Spleen (tissue), 11 donors: ENCODE measurements at regions not wholly inside any gene's neighbourhood (a gene's known extent, or its start where the extent isn't known, plus 50 kb on each side); places are given as distances from the start of the nearest gene placed in this dataset.
"Not testable (repeated sequence)": the region's sequence is repeated elsewhere in the genome, so short reads cannot be mapped to it uniquely, and the experiment has no call there.

ENCODE experiments used
- DNase-seq: peaks from one replicate; pipeline ENCODE4 v3.0.0-alpha.2; 2020
- H3K27ac ChIP-seq, 8 donors: fragments of 200-600 bp; sonication (generic) in 7 of 8; 1 replicate in 4 of 8; 2 replicates in 4 of 8; pipeline versions ENCODE4 v1.5.0 to v1.8.0; 2016 to 2021; ENCODE audit warnings: inconsistent platforms in 4 of 8, mild to moderate bottlenecking in 4 of 8, moderate library complexity in 1 of 8
- H3K27me3 ChIP-seq, 7 donors: fragments of 200-600 bp; sonication (generic) in 6 of 7; replicated peaks in 1 of 7; 1 replicate in 4 of 7; 2 replicates in 3 of 7; pipeline versions ENCODE4 v1.5.0 to v1.8.0; 2016 to 2021; ENCODE audit warnings: inconsistent platforms in 3 of 7, mild to moderate bottlenecking in 1 of 7
- H3K36me3 ChIP-seq, 6 donors: fragments of 200-600 bp; sonication (generic) in 5 of 6; 1 replicate in 4 of 6; 2 replicates in 2 of 6; pipeline versions ENCODE4 v1.5.0 to v1.8.0; 2016 to 2021; ENCODE audit warnings: inconsistent platforms in 2 of 6
- H3K4me1 ChIP-seq, 6 donors: fragments of 200-600 bp; sonication (generic) in 5 of 6; 1 replicate in 3 of 6; 2 replicates in 3 of 6; pipeline versions ENCODE4 v1.5.0 to v1.8.0; 2016 to 2021; ENCODE audit warnings: inconsistent platforms in 3 of 6
- H3K4me3 ChIP-seq, 8 donors: fragments of 200-600 bp; sonication (generic) in 7 of 8; 1 replicate in 4 of 8; 2 replicates in 4 of 8; pipeline versions ENCODE4 v1.5.0 to v1.8.0; 2016 to 2021; ENCODE audit warnings: inconsistent platforms in 4 of 8, mild to moderate bottlenecking in 4 of 8, moderate library complexity in 2 of 8
- H3K9me3 ChIP-seq, 8 donors: fragments of 200-600 bp; sonication (generic) in 7 of 8; 1 replicate in 4 of 8; 2 replicates in 4 of 8; pipeline versions ENCODE4 v1.5.0 to v1.8.0; 2016 to 2021; ENCODE audit warnings: inconsistent platforms in 4 of 8
- CTCF ChIP-seq, 11 experiments: fragments of 200-600 bp in 7 of 11; fragments of 450-650 bp in 4 of 11; sonication (generic) in 4 of 11; IDR thresholded peaks in 8 of 11; conservative IDR thresholded peaks in 3 of 11; 1 replicate in 7 of 11; 2 replicates in 4 of 11; pipeline versions ENCODE4 v1.4.0 to v1.8.0; 2016 to 2021; ENCODE audit warnings: antibody characterized with exemption in 11 of 11, inconsistent platforms in 4 of 11, mild to moderate bottlenecking in 1 of 11
- POLR2A ChIP-seq, 3 donors: fragments of 450-650 bp; IDR thresholded peaks; one replicate each; pipeline ENCODE4 v1.5.1; 2017; ENCODE audit warnings: antibody characterized with exemption in 3 of 3, mild to moderate bottlenecking in 1 of 3
- POLR2AphosphoS5 ChIP-seq, 3 donors: sonication (generic); formaldehyde crosslinking; IDR thresholded peaks; one replicate each; pipeline ENCODE4 v1.5.1; 2017; ENCODE audit warnings: antibody characterized with exemption in 3 of 3
- WGBS, 5 donors: extraction: QIAGEN DNeasy Blood & Tissue Kit in 3 of 5; methylation state at CpG; one replicate each; pipeline versions ENCODE4 v1.1.5 to v1.1.7; 2013 to 2018; 5-methylcytosine and 5-hydroxymethylcytosine counted together
- intact Hi-C: fragments of 100-400 bp; cut with DNase I; formaldehyde crosslinking; loops from one replicate; pipeline ENCODE4 v1.15.0; 2023; ENCODE audit warnings: low total_unique reads
- donor health status: healthy with polysubstance abuse.
- donor health status: DM: no; HTN: no; CAD: no; lungs with moderate emphysema.
- donor health status: DM: no; HTN: no; CAD: no.
- donor health status: Bipolar disorder and iron deficiency.
- donor health status: healthy.
- donor health status: DM: no; HTN: no; CAD: no.
- donor health status: DM: yes; HTN: yes; CAD: no.

- WGBS, 5 donors: 64 to 80% (median 74%) methylated on average over 6 of the region's 6 CpGs
- H3K36me3 ChIP-seq: no peaks in the 10 kb centered on the region
- intact Hi-C loops: no loop called here
These were observed 145.5 kb upstream of the SYNPR start for GRCh38 chr3:63132461-63133250.

GRCh38 chr3:63135367-63135766 is 142.7 kb upstream of the SYNPR start:
- Histone ChIP-seq H3K4me3 (no peak overlapping the region), H3K36me3 (no peaks in the 10 kb centered on the region), H3K27ac (no peak overlapping the region), H3K4me1 (no peaks in the 10 kb centered on the region), H3K9me3 (peaks cover 0 to 5% (median 0%) of the 10 kb centered on the region in 8 donors), H3K27me3 (no peaks in the 10 kb centered on the region)
- intact Hi-C loops: no loop called here
- TF ChIP-seq POLR2AphosphoS5 (IDR thresholded peaks at IDR 0.05): no peak
- no peak for TF ChIP-seq CTCF (IDR thresholded peaks at IDR 0.05 in 8 of 11, conservative IDR thresholded peaks at IDR 0.05 in 3 of 11)
- TF ChIP-seq POLR2A (IDR thresholded peaks at IDR 0.05): no peak
- DNase-seq: no peak

More at GRCh38 chr3:63132461-63133250, 145.5 kb upstream of the SYNPR start:
- no peaks in the 10 kb centered on the region for H3K27me3 ChIP-seq
- no peak overlapping the region for H3K27ac ChIP-seq
- no peak for TF ChIP-seq CTCF (IDR thresholded peaks at IDR 0.05 in 8 of 11, conservative IDR thresholded peaks at IDR 0.05 in 3 of 11)
- H3K4me1 ChIP-seq: no peaks in the 10 kb centered on the region
- no peak for DNase-seq
- H3K9me3 ChIP-seq: peaks cover 0 to 5% (median 0%) of the 10 kb centered on the region in 8 donors
- H3K4me3 ChIP-seq: no peak overlapping the region

GRCh38 chr3:63136249-63136648 is 141.9 kb upstream of the SYNPR start:
- H3K4me1 ChIP-seq, H3K27ac ChIP-seq, H3K27me3 ChIP-seq, intact Hi-C loops, H3K36me3 ChIP-seq, H3K4me3 ChIP-seq, H3K9me3 ChIP-seq, DNase-seq: not testable (repeated sequence)
- WGBS, 5 donors: 92 to 94% (median 93%) methylated on average over 14 to 23 of the region's 26 CpGs

GRCh38 chr3:63142681-63143080 is 135.4 kb upstream of the SYNPR start:
- WGBS, 5 donors: 46 to 56% (median 53%) methylated on average over 2 of the region's 2 CpGs
- no peaks in the 10 kb centered on the region for H3K36me3 ChIP-seq
- no peaks in the 10 kb centered on the region for H3K4me1 ChIP-seq
- TF ChIP-seq POLR2AphosphoS5 (IDR thresholded peaks at IDR 0.05) (no peak), CTCF (IDR thresholded peaks at IDR 0.05 in 8 of 11, conservative IDR thresholded peaks at IDR 0.05 in 3 of 11) (no peak), POLR2A (IDR thresholded peaks at IDR 0.05) (no peak)
- no peak overlapping the region for H3K4me3 ChIP-seq
- intact Hi-C loops: no loop called here
- no peaks in the 10 kb centered on the region for H3K27me3 ChIP-seq
- no peak for DNase-seq
- H3K27ac ChIP-seq: no peak overlapping the region
- H3K9me3 ChIP-seq: peaks cover 0 to 3% (median 0%) of the 10 kb centered on the region in 8 donors
